ENCODE measurements at regions not wholly inside any gene's neighbourhood (a gene's known extent, or its start where the extent isn't known, plus 50 kb on each side); places are given as distances from the start of the nearest gene placed in this dataset.

GRCh38 chr10:22784668-22785067 lies 70.3 kb upstream of the PIP4K2A start:
- TF ChIP-seq SIN3A (IDR thresholded peaks at IDR 0.05; ENCODE audit: borderline replicate concordance, insufficient read depth, low read length) (no peak), POLR2AphosphoS5 (IDR thresholded peaks at IDR 0.05; ENCODE audit: low read depth, low read length) (no peak), REST (IDR thresholded peaks at IDR 0.05; ENCODE audit: insufficient read depth in 1 of 2, low read depth in 2 of 2, low read length in 2 of 2) (no peak)

Data from PFSK-1 (cell line).